HPDE6-E6E7 (cell line): ENCODE measurements at regions not wholly inside any gene's neighbourhood (a gene's known extent, or its start where the extent isn't known, plus 50 kb on each side); places are given as distances from the start of the nearest gene placed in this dataset.

Experiments used
- DNase-seq: peaks from one replicate; pipeline ENCODE4 v3.0.0; 2011; ENCODE audit warnings: missing footprints; ENCODE audit errors: extremely low spot score

- no peak for DNase-seq
Observed at GRCh38 chr7:115883629-115884028, 146.9 kb downstream of the TFEC start.

GRCh38 chr7:115881476-115881875 lies 149.1 kb downstream of the TFEC start:
- DNase-seq = no peak

DNA sequence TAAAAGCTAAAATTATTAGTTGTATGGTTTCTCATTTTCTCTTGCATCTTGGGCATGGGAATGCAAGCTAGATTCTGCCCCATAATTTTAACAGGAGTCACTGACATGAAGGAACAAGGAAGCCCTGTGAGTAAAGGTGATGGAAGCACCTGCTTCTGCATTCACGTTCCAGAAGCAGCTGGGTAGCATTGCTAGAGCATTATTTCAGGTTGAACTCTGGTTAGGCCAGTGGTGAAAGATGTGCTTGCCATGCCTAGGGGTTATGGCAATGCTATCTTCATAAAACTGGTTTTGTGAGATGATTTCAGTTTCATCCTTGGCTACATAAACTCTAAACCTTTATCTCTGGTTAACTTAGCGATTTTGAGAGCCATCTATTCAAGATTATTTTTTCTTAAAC lies 151.4 kb downstream of the TFEC start:
- DNase-seq = no peak

DNA sequence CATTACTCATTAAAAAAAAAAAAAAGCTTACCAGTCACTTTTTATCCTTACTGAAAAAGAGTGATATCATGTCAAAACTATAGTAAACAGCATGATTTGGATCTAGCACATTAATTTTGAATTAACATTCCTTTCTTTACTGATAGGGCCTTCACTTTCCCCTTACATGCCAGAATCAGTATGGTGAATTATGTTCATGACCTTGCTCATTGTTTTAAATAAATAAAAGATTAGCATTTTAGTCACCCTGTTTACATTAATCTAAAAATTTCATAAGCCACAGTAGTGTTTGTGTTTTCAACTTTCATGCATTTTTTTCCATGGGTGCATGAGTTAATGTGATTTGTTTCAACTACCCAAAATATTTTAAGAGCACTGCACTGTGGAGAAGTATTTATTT lies 160.8 kb downstream of the TFEC start:
- DNase-seq = no peak

GRCh38 chr7:115869190-115869589 lies 161.4 kb downstream of the TFEC start:
- no peak for DNase-seq

DNA sequence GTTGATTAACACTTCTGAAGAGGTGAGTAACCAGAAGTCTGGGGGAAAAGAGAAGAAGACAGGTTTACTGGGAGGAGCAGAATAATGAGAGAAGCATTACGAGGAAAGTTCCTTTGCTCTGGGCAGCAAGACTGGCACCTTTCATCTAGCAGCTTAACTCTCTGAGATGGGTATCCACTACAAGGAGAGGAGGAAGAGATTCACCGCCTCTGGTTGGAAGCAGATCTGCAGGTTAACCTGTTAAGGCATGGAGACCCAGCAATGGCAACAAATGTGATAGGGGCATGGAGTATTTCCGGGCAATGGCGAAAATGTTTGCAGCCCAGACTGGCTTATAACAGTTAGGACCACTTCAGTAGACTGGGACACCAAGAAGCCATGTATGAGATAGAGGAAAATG lies 162.2 kb downstream of the TFEC start:
- no peak for DNase-seq

GRCh38 chr7:115864082-115864481 lies 166.5 kb downstream of the TFEC start:
- no peak for DNase-seq

GRCh38 chr7:115851291-115851690 lies 179.3 kb downstream of the TFEC start:
- no peak for DNase-seq

- DNase-seq = no peak
Observed at GRCh38 chr7:115850774-115851173, 179.8 kb downstream of the TFEC start.

GRCh38 chr7:115844857-115845256 lies 185.7 kb downstream of the TFEC start:
- DNase-seq = no peak

DNA sequence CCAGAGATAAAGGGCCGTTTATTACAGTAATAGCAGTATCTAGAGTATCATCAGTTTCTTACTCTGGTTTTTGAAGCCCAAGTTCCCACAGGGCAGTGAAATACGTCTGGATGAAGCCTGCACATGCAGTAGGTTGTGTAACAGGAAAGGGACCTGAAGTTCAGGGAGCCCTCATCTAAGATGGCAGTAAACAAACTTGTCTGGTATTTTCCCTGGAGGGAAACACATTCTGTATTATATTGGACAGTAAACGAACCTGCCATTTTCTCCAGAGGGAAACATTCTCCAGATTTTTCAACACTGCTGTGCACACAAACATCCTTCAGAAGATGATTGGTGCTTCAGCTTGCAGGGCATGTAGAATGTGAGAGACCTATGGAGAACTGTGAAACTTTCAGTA lies 189.9 kb downstream of the TFEC start:
- no peak for DNase-seq

DNA sequence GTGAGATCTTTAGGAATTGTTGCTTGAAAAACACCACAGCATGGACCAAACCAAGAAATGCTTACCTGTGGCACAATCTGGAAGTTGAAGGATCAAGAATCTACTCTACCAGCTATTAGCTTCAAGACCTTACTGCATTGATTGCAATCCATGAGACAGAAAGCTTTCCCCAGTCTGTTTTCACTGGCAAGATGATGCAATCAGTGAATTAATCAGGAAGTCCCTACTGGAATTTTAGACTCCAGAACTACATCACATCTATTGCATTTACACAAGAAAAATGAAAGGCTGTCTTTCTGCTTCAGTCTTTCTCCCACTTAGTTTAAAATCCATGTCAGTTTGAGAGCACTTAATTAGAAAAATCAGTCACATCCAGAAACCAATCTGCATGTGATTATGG lies 191.7 kb downstream of the TFEC start:
- DNase-seq = no peak

- no peak for DNase-seq
Observed at GRCh38 chr7:115831371-115831770, 199.2 kb downstream of the TFEC start.

DNA sequence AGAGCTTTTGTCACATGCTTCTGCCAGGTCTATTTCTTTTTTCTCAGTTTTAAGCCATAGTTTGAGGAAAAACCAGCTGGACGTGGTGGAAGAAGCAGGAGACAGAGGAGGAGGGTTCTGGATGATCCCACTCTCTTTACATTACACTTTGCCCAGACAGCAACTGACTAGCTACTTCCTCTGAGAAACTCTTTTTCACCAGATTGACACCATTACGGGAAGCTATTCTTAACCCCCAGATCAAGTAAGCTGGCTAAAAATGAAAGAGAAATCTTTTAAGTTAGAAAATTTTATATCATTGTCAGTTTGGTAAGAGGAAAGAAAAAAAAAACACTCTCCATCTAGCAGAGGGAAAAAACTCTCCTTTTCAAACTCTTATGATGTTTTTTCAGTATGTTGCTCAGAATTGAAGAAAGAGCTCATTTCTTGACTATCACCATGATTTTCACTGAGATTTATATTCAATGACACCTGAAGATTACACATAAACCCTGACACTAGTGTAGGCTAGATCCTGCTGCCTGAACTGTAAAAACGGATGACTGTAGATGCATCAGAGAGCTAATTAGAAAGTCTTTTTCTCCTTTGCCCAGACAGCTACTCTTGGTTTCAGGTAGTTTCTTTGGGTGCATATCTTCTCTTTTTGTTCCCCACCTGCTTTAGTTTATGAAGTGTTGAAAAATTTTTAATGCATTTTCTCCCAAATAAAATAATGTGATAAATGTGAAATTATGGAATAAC lies 203.1 kb downstream of the TFEC start:
- DNase-seq = no peak

DNA sequence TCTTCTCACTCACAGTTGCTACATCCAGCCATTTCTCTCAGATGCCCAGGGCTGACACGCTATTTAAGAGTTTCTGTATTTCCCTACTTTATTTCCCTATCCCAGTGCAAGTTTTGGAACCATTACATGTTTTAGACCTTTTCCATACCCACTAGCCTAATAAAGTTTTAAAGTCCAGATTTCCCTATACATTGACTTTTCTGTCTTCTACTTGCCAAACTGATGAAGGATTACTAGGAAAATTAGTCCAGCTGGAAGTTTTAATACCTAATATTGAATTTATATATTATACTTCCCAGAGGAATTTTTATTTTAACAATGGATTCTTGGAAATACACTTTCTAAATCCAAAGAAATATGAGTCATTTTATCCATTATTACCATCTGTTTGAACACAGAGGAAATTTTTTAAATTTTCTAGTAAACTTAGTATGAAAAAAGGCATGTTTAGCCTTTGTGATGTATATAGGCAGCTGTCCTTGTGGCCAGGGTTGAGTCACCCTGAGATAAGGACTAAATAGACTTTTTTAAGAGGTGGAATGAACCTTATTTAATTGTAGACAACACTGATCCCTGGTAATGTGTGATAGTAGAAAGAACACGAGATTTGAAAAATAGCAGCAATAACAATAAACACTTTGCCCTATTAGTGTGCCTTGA lies 205.0 kb downstream of the TFEC start:
- DNase-seq = no peak

DNA sequence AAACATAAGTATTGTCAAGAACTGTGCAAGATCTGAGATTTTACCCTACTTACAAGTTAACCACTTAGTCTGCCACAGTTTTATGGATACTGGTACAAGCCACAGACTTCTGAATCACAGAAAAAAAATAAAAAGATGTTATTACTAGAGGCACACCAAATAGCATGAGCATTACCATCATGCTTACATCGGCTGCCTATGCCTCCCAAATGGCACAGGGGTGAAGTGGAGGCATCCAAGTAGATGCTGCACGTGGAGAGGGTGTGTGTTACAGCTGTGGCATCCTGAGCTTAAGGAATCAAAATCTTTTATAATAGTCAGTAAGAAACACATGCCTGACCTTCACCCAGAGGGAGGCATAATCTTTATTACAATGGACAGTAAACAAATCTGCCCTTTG lies 207.8 kb downstream of the TFEC start:
- no peak for DNase-seq

DNA sequence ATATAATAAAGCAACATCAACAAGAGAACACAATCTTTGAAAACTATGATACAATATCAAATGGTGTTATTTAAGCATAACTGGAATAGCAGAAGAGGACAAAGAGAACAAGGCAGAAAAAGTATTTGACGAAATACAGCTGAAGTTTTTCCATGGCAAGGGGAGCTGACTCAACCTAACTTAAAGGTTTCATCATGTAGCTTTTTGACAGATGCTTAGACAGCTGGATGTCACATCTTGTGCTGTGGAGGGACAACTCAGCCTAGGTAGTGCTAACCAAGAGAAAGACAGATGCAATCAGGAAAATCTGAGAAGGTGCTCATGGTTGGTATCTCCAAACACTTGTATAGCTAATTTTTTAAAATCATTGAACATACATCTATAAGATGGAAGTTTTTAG lies 208.2 kb downstream of the TFEC start:
- DNase-seq = no peak

DNA sequence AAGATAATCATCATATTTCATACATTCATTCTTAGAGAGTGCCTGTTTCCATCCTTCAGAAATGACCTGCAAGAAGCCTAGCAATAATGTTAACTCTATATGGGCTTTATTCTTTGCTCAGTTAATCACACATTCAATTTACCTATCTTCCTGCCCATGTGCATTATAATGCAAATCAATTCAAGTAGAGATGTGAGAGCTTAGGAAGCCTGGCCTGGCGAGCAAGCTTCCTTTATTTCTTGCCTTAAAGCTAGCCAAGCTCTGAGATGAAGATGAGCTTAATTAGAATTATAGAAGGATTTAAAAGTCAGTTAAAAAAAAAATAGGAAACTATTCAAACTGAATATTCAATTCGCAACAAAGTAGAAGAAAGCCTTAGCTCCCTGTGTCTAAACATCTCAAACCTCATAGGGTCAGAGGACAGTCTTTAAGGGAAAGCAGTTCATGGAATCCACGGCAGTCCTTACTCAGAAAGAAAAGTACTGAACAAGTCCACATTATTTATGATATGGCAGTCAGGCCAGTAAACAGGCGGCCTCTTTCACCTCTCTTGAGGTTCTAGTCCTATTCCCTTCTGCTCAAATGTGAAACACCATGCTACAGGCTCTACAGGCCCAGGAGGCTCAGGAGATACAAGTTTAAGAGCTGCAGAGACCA lies 214.1 kb downstream of the TFEC start:
- no peak for DNase-seq

DNA sequence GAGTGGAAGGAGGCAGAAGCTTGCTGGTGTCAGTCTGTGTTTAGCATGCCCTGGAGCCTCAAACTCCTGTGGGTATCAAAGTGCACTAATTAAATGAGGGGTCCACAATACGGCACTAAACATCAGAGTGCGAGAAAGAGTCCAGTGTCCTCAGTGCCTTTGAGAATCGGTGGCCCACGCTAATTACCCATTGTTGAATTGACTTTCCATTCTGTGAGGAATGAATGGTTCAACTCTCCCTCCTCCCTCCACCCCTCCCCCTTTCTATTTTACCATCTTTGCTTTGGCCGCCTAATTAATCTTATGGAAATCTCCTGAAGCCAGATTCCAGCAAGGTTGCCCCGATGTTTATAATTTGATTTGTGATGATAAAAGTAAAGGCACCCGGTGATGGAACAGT lies 217.8 kb downstream of the TFEC start:
- no peak for DNase-seq

DNA sequence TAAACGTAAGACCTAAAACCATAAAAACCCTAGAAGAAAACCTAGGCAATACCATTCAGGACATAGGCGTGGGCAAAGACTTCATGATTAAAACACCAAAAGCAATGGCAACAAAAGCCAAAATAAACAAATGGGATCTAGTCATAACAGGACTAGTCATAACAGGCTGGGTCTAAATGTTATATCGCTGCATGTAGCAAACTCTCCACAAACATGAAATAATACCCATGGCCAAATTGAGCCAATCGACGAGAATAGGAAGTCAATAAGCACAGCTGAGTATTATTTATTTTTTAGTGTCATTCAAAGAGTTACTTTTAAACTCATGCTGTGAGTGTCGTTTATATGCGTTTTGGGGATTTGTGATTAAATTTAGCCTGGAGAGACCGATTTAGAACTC lies 225.1 kb downstream of the TFEC start:
- no peak for DNase-seq

- DNase-seq = no peak
Observed at GRCh38 chr7:115802415-115802814, 228.1 kb downstream of the TFEC start.

DNA sequence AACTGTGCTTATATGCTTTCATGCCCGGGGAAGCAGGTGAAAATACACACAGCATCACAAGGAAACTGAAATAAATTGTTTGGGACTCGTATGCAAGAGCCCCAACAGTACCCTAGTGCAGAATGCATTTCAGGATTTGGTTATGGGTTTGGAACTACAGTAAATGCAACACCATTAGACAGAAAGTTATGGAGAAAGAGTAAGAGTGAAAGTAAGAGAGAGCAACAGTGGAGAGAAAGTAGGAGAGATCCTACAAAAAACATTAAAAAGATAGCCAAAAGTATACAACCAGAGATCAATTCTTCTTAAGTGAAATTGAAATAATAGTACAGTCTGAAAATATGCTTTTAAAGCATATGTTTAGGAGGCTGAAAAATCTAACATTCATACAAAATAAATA lies 231.1 kb downstream of the TFEC start:
- DNase-seq = no peak
